Nucleus accumbens (tissue), 56 donors: ENCODE measurements at regions not wholly inside any gene's neighbourhood (a gene's known extent, or its start where the extent isn't known, plus 50 kb on each side); places are given as distances from the start of the nearest gene placed in this dataset.

Experiments
- DNase-seq, 56 donors: peaks; one replicate each; lab custom pipeline; 2025; lab: John Stamatoyannopoulos, UW

DNA sequence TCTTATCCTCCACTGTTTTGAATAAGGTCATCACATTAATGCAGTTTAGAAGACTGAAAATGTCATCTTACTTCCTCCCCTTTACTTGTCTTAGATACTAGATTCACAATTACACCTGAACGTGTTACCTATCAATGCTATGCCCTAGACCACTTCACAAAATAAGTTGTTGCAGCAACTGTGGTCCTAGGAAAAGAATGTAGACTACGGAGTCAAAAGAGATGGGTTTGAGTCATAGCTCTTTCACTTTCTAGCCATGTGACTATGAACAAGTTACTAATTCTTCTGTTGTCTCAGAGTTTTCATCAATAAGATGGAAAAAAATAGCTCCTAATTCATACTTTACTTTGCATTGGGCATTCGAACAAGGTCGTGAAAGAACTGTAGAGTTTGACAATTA lies 164.3 kb upstream of the PREP start:
- DNase-seq: no peak

DNA sequence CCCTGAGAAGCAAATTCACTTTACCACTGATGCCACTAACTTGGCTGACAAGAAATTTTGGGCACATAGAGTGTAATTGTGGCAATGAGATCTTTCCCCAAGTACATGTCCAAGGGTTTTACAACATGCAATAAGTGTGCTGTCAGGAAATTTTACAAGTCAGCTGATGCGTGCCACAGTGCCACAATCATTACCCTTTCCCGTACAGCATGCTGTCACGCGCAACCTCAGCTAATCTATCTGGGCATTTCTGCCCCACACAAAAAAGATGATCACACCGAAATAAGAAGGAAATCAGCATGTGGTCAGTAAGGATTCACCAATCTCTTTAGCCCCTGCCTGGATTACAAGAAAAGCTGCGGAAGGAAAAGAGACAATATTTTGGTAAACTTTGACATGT lies 163.6 kb upstream of the PREP start:
- DNase-seq: no peak

DNA sequence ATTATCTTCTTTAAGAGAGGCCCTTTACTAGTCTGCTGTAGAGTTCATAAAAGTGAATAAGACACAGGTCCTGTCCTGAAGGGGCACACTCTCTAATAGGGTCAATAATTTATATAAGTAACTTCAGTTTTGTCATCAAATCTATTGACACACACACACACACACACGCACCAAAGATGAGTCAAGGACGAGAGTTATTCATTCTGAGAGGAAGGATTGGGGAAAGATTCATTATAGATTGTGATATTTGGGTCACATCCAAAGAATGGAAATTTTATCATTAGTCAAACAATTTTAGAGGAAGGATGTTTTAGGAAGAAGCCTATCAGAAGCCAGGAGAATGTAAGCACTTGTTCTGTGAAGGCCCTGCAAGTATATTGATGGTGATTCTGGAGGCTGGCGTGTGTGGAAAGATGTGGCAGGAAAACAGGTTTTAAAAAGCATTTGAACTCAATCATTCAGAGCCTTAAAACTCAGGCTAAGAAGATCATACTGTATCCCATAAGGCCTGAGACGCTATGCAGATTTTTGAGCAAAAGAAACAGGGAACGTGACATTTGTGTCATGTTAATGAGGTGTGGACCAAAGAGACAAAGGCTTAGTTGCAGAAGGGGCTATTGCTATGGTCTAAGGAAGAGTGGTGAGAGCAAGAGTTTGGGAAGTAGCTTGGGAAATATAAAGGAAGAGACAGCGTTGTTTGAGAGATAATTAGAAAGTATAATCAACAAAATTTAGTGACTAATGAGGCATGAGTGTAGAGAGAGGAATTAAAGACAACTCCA lies 161.4 kb upstream of the PREP start:
- DNase-seq: no peak

DNA sequence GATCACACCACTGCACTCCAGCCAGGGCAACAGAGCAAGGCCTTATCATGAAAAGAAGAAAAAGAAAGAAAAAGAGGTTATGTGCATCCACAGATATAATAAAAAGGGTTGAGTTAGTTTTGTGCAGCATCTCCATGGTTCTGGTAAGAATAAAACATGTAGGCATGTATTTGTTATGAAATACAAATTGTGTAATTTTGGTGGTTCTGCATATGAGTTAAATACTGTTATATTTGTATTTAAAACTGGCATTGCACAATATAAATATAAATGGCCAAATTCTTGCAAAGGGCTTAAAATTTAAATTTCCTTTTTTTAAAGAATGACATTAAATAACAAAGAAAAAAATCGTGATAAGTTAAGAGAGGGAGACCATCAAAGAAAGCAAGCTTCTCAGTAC lies 159.1 kb upstream of the PREP start:
- no peak for DNase-seq

DNA sequence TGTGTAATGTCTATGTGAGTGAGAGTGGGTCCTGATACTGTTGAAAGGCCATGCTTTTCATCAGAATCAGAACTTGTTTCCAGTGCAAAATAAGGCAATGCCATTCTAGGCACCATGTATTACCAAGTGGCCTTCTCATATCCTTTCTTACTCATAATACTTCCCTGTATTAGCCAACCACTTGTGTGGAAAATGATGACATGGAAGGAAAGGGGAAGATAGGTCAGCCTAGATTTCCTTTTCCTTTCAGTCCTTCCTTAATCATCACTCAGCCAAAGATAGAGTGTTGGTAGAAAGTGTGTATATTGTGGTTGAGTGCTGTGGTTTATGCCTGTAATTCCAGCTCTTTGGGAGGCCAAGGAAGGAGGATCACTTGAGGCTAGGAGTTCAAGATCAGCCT lies 158.6 kb upstream of the PREP start:
- no peak for DNase-seq

DNA sequence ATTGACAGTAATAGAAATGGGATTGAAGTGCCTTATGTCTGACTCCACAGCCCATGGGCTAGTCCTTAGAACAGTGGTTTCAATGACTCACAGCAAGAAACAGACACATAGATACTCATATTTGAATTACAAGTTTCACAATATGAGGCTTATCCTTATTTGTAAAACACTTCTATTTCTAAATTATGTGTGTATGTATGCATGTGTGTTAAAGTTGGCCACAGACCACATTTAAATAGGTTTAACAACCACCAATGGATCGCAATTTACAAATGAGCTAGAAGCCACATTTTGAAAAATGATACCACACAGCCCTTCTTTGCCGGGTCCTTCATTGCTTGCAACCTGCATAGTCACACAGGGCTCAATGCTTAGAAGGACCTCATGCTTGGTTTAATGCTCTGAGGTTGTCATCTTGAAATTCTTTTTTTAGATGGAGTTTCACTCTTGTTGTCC lies 157.8 kb upstream of the PREP start:
- no peak for DNase-seq

DNA sequence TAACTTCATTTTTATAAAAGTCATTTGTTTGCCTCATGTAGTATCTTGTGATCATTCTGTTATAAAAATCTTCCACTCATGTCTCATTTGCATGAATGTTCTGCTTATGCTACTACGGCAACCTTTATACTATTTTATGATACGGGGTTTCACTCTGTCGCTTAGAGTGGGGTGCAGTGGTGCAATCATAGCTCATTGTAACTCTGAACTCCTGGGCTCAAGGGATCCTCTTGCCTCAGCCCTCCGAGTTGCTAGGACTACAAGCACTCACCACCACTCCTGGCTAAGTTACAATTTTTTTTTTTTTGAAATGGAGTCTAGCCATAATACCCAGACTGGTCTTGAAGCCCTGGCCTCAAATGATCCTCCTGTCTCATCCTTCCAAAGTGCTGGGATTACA lies 154.4 kb upstream of the PREP start:
- DNase-seq: no peak

DNA sequence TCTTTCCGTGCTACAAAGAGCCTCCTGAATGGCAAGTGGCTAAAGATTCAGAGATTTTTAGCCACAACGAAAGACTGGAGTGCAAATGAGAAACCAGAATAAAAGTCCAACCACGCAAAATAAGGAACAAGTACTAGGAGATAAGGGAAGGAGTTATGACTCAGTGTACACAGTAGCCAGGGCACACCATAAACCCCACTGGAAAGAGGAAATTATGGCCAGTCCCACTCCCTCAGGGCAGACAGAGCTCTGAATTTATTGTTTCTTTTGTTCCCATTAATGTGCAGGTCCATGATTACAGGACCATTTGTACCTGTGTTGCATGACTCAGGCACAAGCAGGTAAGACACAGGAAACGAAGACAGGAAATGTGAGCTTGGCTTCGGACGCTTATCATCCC lies 150.3 kb upstream of the PREP start:
- DNase-seq: no peak

DNA sequence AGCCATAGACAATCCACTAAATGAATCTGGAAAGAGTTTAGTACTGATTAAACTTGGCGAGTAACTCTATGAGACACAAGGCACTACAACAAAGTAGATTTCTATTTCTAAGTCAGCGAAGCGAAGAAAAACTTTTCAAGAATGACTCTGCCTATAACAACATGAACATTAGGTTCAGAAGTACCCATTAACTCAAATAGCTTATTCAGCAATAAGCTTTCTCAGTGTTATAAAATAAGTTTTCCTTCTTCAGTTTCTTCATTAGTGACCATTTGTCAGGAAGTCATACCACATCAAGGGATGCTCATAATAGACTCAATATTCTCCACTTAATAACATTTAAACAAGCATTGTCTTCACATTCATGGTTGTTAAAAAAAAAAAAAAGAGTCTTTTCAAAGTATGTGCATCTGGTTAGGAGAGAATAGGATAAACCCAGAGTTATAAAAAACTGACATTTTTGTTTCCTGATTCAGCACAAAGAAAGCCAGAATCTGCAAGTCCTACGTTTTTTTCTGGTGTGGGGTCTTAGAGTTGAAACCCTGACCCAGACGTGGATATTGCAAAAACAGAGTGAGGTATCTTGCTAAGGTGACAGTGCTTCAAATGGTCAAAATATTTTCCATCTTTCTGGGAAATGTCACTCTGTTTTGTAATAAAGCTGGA lies 148.2 kb upstream of the PREP start:
- DNase-seq: no peak

DNA sequence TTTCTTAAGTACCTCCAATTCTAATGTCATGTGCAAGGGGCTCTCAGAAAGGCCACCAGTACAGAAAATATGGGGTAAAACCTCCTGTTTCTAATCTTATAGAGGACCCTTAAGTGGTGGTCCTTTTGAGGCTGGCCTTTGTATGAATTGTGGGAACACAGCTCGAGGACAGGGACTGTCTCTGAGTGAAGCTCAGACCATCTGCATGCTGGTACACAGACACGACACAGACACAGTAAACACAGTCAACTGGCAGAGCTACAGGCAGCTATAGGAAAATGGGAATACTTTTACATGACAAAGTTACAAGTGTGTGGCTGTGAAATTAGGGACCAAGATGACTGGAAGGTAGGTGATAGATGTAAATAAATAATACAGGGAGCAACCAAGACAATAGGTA lies 143.9 kb upstream of the PREP start:
- no peak for DNase-seq

DNA sequence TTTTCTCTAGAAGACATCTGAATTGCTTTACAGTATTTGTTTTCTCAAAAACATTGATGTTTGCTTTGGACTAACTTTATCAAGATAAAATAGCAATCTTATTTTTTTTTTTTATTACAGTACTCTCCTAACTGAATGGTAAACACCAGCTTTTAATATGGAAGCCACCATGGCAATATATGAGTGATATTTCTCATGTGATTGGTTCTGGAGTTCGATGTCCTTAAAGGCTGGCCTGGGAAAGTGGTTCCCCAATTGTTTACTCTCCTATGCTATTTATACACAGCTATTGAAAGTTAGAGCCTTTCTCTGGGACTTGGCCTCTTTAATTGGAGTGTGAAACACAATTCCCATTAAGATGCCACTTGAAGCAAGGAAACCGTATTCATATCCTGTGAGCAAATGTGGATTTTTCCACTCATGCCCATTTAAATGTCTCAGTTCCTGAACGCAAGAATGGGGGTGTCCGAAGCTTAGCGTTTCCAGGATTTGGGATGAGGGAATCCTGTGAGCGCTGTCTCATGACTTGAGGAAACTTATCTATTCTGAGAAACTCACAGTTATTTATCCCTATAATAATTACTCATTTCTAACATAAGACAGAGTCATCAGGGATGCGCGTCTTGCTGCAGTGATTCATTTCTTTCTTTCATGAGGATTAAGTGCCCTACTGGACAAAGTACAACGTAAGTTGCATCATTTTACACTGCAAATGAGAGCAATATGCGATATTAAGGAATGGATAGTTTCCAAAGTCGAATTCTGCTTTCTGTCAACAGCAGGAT lies 143.3 kb upstream of the PREP start:
- DNase-seq: no peak

DNA sequence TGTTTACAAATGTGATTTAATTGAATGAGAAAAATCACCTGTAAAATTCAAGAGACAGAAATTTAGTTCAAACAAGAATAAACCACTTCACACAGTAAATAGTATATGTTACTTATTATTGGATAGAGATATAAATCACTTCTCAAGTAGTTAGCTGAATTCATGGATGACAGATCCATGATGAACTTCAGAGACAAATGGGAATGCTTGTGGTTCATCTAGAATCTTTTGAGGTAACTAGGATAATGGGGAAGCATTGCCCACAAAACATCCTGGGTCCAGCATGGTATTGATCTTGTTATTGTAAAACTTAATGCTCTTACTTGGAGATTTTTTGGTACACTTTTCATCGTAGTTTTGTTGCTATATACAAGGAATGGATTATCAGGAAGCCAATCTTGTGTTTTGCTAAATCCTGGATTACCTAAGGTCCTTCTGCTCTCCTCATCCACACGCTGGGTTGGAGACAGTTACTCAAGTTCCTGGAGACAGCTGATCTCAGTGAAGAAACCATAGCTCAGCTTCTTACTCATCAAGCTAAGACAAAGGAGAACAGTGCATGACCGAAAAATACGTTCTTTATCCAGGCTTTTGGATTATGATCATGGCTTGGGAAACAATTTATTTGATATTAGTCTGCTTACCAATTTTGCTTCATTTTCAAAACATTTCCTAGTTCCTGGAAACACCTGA lies 142.5 kb upstream of the PREP start:
- DNase-seq: no peak

DNA sequence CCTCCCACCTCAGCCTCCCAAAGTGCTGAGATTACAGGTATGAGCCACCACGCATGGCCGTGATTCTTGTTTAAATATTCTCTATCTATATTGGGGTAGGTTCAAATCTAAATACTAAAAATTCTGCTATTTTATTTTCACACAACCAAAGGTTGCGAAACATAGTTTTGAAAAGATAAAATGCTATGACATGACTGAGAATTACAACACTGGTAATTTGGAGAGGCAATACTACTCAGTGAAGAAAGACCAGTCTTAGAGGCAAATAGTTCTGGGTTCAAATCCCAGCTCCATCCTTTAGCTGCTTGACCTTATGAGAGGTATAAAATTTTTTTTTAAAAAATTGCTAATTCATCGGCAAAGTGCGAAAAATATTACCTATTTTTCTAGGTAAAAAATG lies 137.0 kb upstream of the PREP start:
- DNase-seq: no peak

DNA sequence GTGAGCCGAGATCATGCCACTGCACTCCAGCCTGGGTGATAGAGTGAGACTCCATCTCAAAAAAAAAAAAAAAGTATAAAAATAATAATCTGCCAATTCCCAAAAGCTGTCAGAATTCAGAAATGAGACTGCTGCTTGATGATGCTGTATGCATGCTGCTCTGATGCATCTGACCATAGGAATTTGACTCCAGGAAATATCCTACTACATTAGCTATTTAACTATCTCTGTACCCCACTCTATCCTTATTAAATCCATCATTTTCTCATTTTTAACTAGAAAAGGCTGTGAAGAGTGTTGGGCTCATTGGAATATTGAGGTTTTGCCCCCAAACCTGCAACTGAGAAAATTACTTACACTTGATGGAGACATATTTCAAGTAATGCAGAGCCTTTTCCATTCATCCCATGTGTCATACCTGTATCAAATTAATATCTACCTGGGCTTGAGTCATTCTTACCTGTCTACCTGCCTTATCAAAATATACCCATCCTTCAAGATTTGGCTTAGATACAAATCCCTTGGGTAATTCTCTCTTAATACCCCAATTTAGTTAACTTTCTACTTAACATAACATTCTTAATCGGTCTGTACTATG lies 135.2 kb upstream of the PREP start:
- no peak for DNase-seq

DNA sequence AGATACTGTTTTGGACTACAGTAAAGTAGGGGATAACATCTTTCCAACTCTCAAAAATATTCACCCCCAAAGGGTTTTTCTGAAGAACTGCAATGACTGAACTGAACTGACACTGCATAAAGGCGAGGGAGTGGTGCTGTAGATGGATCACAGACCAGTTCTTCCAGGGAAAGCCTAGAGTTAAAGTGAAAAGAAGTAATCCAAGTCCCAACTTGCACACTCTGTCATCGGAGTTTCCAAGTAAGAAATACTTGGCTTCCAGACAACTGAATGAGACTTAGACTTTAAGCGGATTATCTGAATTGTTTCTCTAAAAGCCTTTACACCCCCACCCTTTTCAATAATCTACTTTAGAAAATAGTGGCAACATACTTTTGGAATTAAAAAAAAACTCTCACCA lies 134.1 kb upstream of the PREP start:
- DNase-seq: no peak

DNA sequence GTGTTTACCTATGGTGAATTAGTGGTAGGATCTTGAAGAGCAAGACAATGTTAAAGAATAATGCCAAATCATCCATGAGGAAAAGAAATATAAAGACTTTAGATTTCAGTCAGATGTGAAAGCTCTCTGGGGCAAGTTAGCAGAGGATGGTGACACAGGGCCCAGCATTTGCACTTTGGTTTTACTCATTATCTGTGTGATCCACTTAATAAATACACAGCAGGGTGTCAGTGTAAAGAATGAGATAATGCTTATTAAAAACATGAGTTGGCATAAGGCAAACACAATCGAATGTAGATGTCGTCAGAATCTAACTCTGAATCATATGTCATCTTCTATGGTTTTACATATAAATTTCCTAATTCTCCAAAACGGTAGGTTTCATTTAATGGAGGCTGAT lies 130.4 kb upstream of the PREP start:
- DNase-seq: no peak

DNA sequence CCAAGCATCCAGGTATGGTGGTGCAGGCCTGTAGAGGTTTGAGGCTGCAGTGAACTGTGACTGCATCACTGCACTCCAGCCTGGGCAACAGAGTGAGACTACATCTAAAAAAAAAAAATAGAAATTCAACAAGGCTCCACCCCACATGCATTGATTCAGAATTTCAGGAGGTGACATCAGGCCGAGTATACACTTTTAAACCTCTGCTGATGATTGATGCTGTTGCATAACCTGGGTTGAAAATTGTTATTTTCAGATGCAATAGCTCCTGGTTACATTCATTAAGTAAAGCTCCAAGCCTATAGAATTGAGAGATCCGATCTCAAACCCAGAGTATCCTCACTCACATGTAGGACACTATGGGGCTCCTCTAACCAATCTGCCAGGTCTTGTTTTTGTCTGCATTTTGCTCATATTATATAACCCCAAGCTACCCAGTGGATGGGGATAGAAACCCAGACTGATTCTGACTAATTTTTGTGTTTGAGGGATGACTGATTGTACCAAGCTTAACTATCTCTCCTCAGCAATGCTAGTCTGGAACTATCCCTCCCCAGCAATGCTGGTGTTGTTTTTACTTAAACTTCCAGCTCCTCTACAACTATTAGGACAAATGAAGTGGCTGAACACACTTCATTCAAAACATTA lies 123.5 kb upstream of the PREP start:
- no peak for DNase-seq

DNA sequence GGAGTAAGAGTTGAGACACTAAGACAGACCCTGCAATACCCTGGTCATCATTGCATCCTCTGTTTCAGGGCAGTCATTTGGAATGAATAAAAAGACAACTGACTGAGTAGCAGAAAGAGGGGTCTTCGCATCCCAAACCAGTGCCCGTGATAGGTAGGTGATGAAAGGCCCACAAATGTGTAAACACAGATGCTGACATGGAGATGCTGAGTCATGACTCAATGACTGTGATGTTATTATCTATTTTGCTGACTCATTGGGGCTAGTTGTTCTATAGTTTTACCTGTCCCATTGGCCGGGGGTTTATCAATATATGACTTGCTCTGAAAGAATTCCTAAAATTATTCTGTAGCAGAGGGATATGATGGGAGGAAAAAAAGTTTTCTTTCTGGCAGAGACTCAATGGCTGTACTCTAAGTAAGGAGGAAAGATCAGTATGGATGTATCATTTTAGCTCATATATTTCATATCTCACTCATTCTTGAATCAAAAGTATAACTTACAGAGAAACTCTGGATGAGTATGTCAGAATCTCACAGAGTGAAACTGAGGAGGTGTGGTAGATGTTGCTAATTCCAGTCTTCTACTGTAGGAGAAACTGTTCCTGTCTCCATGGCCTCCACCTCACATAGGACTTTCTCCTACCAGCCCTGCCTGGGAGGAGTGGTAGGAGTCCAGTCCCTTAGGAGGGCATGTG lies 119.9 kb upstream of the PREP start:
- no peak for DNase-seq

DNA sequence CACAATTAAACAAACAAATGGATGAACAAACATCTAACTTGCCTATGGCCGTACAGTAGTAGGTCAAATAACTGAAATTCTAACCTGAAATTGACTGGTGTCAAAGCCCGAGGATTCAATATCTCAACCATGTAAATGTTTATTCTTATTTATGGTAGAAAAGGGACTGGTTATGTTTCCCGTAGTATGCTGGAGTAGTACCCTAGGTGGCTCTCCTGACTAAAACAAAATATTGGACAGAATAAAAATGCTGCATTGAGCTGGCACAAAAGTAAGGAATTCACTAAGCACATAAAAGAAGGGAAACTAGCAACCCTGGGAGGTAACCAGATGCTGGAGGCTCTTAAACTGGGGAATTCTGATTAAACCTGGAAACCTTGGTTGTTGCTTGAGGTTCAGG lies 117.1 kb upstream of the PREP start:
- DNase-seq: no peak
